IMR-90 (cell line): ENCODE measurements at regions not wholly inside any gene's neighbourhood (a gene's known extent, or its start where the extent isn't known, plus 50 kb on each side); places are given as distances from the start of the nearest gene placed in this dataset.
A peak's percentile ranks its signal among the peaks of the same experiment; 100 is the strongest.

Source experiments
- ATAC-seq: fragments of 200-7000 bp; cut with Tn5 transposase; 2 replicates; pipeline ENCODE4 v1.9.1; 2020; ENCODE audit warnings: low read depth, mild to moderate bottlenecking, moderate library complexity
- BruUV-seq: library from RNA; stranded (reverse); fragments of 400-500 nt; replicated peaks from 2 replicates; lab custom pipeline; 2021; lab: Mats Ljungman, UMichigan
- CTCF ChIA-PET: fragments of 300-600 bp; formaldehyde crosslinking; extraction: SDS; loops from one replicate; lab custom pipeline; 2021; ENCODE audit warnings: antibody characterized with exemption; lab: Yijun Ruan, JAX
- POLR2A ChIA-PET: fragments of 300-600 bp; sonication (Branson Sonifier 250); formaldehyde crosslinking; loops from one replicate; lab custom pipeline; 2022; ENCODE audit warnings: antibody characterized with exemption; ENCODE audit not compliant: unreplicated experiment; lab: Charles Lee
- DNase-seq: peaks from one replicate; pipeline ENCODE4 v3.0.0; 2013
- H2AFZ ChIP-seq: replicated peaks from 2 replicates; pipeline ENCODE3; 2013; ENCODE audit warnings: low read length, mild to moderate bottlenecking; ENCODE audit not compliant: poor library complexity
- H2AK5ac ChIP-seq: 2 replicates; pipeline ENCODE4 v1.6.1; 2013; ENCODE audit warnings: low read depth, low read length, inconsistent platforms
- H2AK9ac ChIP-seq: replicated peaks from 2 replicates; pipeline ENCODE3; 2013; ENCODE audit warnings: mild to moderate bottlenecking, low read depth, low read length, moderate library complexity; ENCODE audit not compliant: poor library complexity
- H2BK120ac ChIP-seq: 2 replicates; pipeline ENCODE4 v1.6.1; 2013; ENCODE audit warnings: low read depth, low read length, inconsistent platforms
- H2BK15ac ChIP-seq: 3 replicates; pipeline ENCODE4 v1.6.1; 2013; ENCODE audit warnings: low read depth, low read length, inconsistent platforms
- H2BK20ac ChIP-seq: 2 replicates; pipeline ENCODE4 v1.6.1; 2013; ENCODE audit warnings: low read depth, mild to moderate bottlenecking, inconsistent platforms, low read length, moderate library complexity
- H2BK5ac ChIP-seq: 2 replicates; pipeline ENCODE4 v1.6.1; 2013; ENCODE audit warnings: mild to moderate bottlenecking, low read depth, low read length, inconsistent platforms; ENCODE audit not compliant: poor library complexity, severe bottlenecking
- H3K14ac ChIP-seq: replicated peaks from 2 replicates; pipeline ENCODE4 v1.6.1; 2013; ENCODE audit warnings: low read depth, low read length, inconsistent platforms
- H3K18ac ChIP-seq: 2 replicates; pipeline ENCODE4 v1.6.1; 2013; ENCODE audit warnings: low read depth, low read length, control low read depth
- H3K23ac ChIP-seq: 2 replicates; pipeline ENCODE4 v1.6.1; 2013; ENCODE audit warnings: low read depth, low read length, inconsistent platforms
- H3K27ac ChIP-seq: 2 replicates; pipeline ENCODE4 v1.5.1; 2013; ENCODE audit warnings: mild to moderate bottlenecking, control low read depth, low read length; ENCODE audit not compliant: insufficient read depth
- H3K27me3 ChIP-seq: 2 replicates; pipeline ENCODE4 v1.6.1; 2013; ENCODE audit warnings: low read length; ENCODE audit not compliant: control insufficient read depth, insufficient read depth
- H3K36me3 ChIP-seq: 2 replicates; pipeline ENCODE4 v1.6.1; 2013; ENCODE audit warnings: low read length, mixed read lengths; ENCODE audit not compliant: control insufficient read depth, insufficient read depth
- H3K4ac ChIP-seq: 2 replicates; pipeline ENCODE4 v1.6.1; 2013; ENCODE audit warnings: low read depth, low read length, inconsistent platforms
- H3K4me1 ChIP-seq: 2 replicates; pipeline ENCODE4 v1.6.1; 2013; ENCODE audit warnings: low read length, mixed read lengths; ENCODE audit not compliant: control insufficient read depth, insufficient read depth
- H3K4me2 ChIP-seq: 2 replicates; pipeline ENCODE4 v1.6.1; 2013; ENCODE audit warnings: low read depth, mild to moderate bottlenecking, control low read depth, low read length, moderate library complexity
- H3K4me3 ChIP-seq: 2 replicates; pipeline ENCODE4 v1.5.1; 2013; ENCODE audit warnings: low read depth, mild to moderate bottlenecking, control low read depth, low read length, moderate library complexity; ENCODE audit not compliant: insufficient read depth
- H3K56ac ChIP-seq: 2 replicates; pipeline ENCODE4 v1.6.1; 2013; ENCODE audit warnings: low read length, inconsistent platforms; ENCODE audit not compliant: insufficient read depth; ENCODE audit errors: extremely low read depth
- H3K79me1 ChIP-seq, 2 experiments: 2 replicates each; pipeline ENCODE4 v1.6.1; 2013; ENCODE audit warnings: low read length in 2 of 2, inconsistent platforms in 1 of 2, low read depth in 1 of 2
- H3K9ac ChIP-seq: 2 replicates; pipeline ENCODE4 v1.6.1; 2013; ENCODE audit warnings: low read depth, low read length, control low read depth
- H3K9me1 ChIP-seq: 2 replicates; pipeline ENCODE4 v1.6.1; 2013; ENCODE audit warnings: low read length, inconsistent platforms; ENCODE audit not compliant: insufficient read depth
- H3K9me3 ChIP-seq: 2 replicates; pipeline ENCODE4 v1.6.1; 2013; ENCODE audit warnings: low read length; ENCODE audit not compliant: control insufficient read depth, insufficient read depth
- H4K20me1 ChIP-seq: 2 replicates; pipeline ENCODE4 v1.6.1; 2013; ENCODE audit warnings: low read length, inconsistent platforms; ENCODE audit not compliant: insufficient read depth
- H4K5ac ChIP-seq: 2 replicates; pipeline ENCODE4 v1.6.1; 2013; ENCODE audit warnings: mild to moderate bottlenecking, low read depth, low read length, control low read depth
- H4K8ac ChIP-seq, 2 experiments: 2 replicates each; pipeline ENCODE4 v1.6.1; 2013; ENCODE audit warnings: low read depth in 2 of 2, low read length in 2 of 2, control low read depth in 1 of 2, inconsistent platforms in 1 of 2
- H4K91ac ChIP-seq: 2 replicates; pipeline ENCODE4 v1.6.1; 2013; ENCODE audit warnings: low read depth, low read length, inconsistent platforms; ENCODE audit not compliant: insufficient read depth
- BHLHE40 ChIP-seq: fragments of 150-350 bp; IDR thresholded peaks from 2 replicates; pipeline ENCODE4 v1.6.1; 2016; ENCODE audit warnings: mild to moderate bottlenecking, low read depth, low read length
- CEBPB ChIP-seq: IDR thresholded peaks from 2 replicates; pipeline ENCODE4 v1.6.1; 2012; ENCODE audit warnings: low read depth, low read length, improper control_type of control experiment
- CHD1 ChIP-seq: IDR thresholded peaks from 2 replicates; pipeline ENCODE4 v1.6.1; 2012; ENCODE audit warnings: low read depth, low read length, improper control_type of control experiment
- ELK1 ChIP-seq: fragments of 150-350 bp; IDR thresholded peaks from 2 replicates; pipeline ENCODE4 v1.6.1; 2016; ENCODE audit warnings: low read depth, mild to moderate bottlenecking, low read length, moderate library complexity, borderline replicate concordance
- NFE2L2 ChIP-seq: fragments of 150-350 bp; IDR thresholded peaks from 2 replicates; pipeline ENCODE4 v1.6.1; 2016; ENCODE audit warnings: low read depth, mild to moderate bottlenecking, low read length
- POLR2A ChIP-seq: IDR thresholded peaks from 2 replicates; pipeline ENCODE4 v1.6.1; 2012; ENCODE audit warnings: mild to moderate bottlenecking, low read depth, low read length
- SMC3 ChIP-seq: fragments of 150-350 bp; IDR thresholded peaks from 2 replicates; pipeline ENCODE4 v1.6.1; 2016; ENCODE audit warnings: low read depth, mild to moderate bottlenecking, antibody characterized with exemption, low read length, moderate library complexity
- WGBS, 2 experiments: methylation state at CpG; one replicate each; pipeline versions ENCODE4 v1.1.5 to v1.1.7; 2013; ENCODE audit warnings: missing lambda C conversion rate in 2 of 2; ENCODE audit not compliant: insufficient read length in 1 of 2; ENCODE audit errors: extremely low coverage in 2 of 2; 5-methylcytosine and 5-hydroxymethylcytosine counted together
- dilution Hi-C: fragments of 300-500 bp; cut with HindIII; formaldehyde crosslinking; loops from one replicate; pipeline ENCODE4 v1.14.3; 2018; ENCODE audit warnings: low sequenced_read_pairs; ENCODE audit not compliant: unreplicated experiment
- in situ Hi-C: fragments of 300-500 bp; cut with MboI; formaldehyde crosslinking; loops from 3 replicates; pipeline ENCODE4 v1.14.3; 2019; ENCODE audit warnings: low sequenced_read_pairs, inconsistent platforms, mixed read lengths
- intact Hi-C: fragments of 100-400 bp; cut with micrococcal nuclease; formaldehyde crosslinking; loops from 2 replicates; pipeline ENCODE4 v1.10.0; 2022
- TF ChIP-seq, protein P1 (sequence below): fragments of 150-350 bp; IDR thresholded peaks from 2 replicates; pipeline ENCODE4 v1.6.1; 2017; ENCODE audit warnings: mild to moderate bottlenecking, antibody characterized with exemption, low read length, low read depth

GRCh38 chr4:13970349-13970748, 342.8 kb upstream of the BOD1L1 start:
- H3K23ac ChIP-seq = no peak overlapping the region
- H4K20me1 ChIP-seq = no peaks in the 10 kb centered on the region
- peak; percentile 26 for DNase-seq
- H3K4me2 ChIP-seq = no peak overlapping the region
- dilution Hi-C loops (no loop called here), intact Hi-C loops (no loop called here), in situ Hi-C loops (no loop called here)
- H2BK15ac ChIP-seq = no peak overlapping the region
- no peaks in the 10 kb centered on the region for H3K79me1 ChIP-seq
- H3K36me3 ChIP-seq = no peaks in the 10 kb centered on the region
- ChIA-PET POLR2A (no interaction called here), CTCF (no interaction called here)
- no CpG with 5 or more reads among the region's 2 CpGs for WGBS, 2 experiments
- peaks cover 3% of the 10 kb centered on the region; the same call in 1 of the 2 replicates for H3K9me1 ChIP-seq
- no peak overlapping the region for H2AFZ ChIP-seq
- peak overlapping the region; percentile 53; the same call in 1 of the 2 replicates for H2AK5ac ChIP-seq
- peak overlapping the region in 1 of 2 experiments; percentile 43; a peak in 1 of 4 replicates for H4K8ac ChIP-seq
- no peaks in the 10 kb centered on the region for H3K9me3 ChIP-seq
- no peaks in the 10 kb centered on the region for H3K27me3 ChIP-seq
- BruUV-seq = no TSS peak
- no peak overlapping the region for H2BK5ac ChIP-seq
- no peak for ATAC-seq
- peak overlapping the region; percentile 22; the same call in 1 of the 2 replicates for H2BK120ac ChIP-seq
- H3K56ac ChIP-seq = no peak overlapping the region
- H3K14ac ChIP-seq = no peak overlapping the region
- H2AK9ac ChIP-seq = no peak overlapping the region
- TF ChIP-seq, protein P1, sequence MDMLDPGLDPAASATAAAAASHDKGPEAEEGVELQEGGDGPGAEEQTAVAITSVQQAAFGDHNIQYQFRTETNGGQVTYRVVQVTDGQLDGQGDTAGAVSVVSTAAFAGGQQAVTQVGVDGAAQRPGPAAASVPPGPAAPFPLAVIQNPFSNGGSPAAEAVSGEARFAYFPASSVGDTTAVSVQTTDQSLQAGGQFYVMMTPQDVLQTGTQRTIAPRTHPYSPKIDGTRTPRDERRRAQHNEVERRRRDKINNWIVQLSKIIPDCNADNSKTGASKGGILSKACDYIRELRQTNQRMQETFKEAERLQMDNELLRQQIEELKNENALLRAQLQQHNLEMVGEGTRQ = no peak
- no peak for TF ChIP-seq CHD1
- TF ChIP-seq NFE2L2 = no peak
- no peak for TF ChIP-seq ELK1
- TF ChIP-seq CEBPB = no peak
- TF ChIP-seq BHLHE40 = no peak
- no peak for TF ChIP-seq POLR2A
- no peak for TF ChIP-seq SMC3
- H3K4ac ChIP-seq = 0 out of 2 replicates have a peak overlapping the region, but pooled peaks have one; percentile 18
- no peak overlapping the region for H3K9ac ChIP-seq
- no peak overlapping the region for H3K4me3 ChIP-seq
- 0 out of 2 replicates have a peak overlapping the region, but pooled peaks have one; percentile 18 for H4K91ac ChIP-seq
- H2BK20ac ChIP-seq = peak overlapping the region; percentile 22; the same call in 1 of the 2 replicates
- H3K4me1 ChIP-seq = peaks cover 2% of the 10 kb centered on the region; the same call in 1 of the 2 replicates
- no peak overlapping the region for H3K27ac ChIP-seq
- H4K5ac ChIP-seq = no peak overlapping the region
- peak overlapping the region; percentile 17; the same call in 1 of the 2 replicates for H3K18ac ChIP-seq
